Astrocyte of the cerebellum (primary cell): ENCODE measurements at regions not wholly inside any gene's neighbourhood (a gene's known extent, or its start where the extent isn't known, plus 50 kb on each side); places are given as distances from the start of the nearest gene placed in this dataset.

Experiments used
- DNase-seq: peaks from one replicate; pipeline ENCODE4 v3.0.0-alpha.2; 2011; ENCODE audit warnings: low read depth
- H3K4me3 ChIP-seq: 2 replicates; pipeline ENCODE4 v1.5.1; 2011; ENCODE audit warnings: mild to moderate bottlenecking, low read depth, low read length, moderate library complexity
- in situ Hi-C: cut with HindIII; loops from 2 replicates; pipeline ENCODE4 v1.10.0; 2017; ENCODE audit warnings: low sequenced_read_pairs
- TF ChIP-seq, protein P1 (sequence below): IDR thresholded peaks from 2 replicates; pipeline ENCODE4 v1.5.1; 2012; ENCODE audit warnings: low read length, low read depth, moderate library complexity, mild to moderate bottlenecking; ENCODE audit errors: missing control alignments

DNA sequence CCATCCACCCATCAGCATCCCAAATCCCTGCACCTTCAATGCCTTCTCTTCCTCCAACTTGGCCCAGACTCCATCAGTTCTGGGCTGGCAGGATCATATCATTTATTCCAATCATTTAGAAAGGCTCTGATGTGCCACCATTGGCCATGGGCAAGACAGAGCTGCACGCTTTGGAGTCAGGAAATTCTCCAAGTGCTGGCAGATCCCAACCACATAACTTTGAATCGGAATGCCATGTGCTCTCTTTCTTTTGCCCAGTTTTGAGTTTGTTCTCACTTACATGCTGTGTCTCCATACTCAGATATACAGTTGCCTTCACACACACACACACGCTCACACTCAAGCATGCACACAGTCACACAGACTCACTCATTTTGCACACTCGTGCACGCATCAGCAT is 85.7 kb upstream of the GHITM start:
- DNase-seq = no peak
- H3K4me3 ChIP-seq = no peak overlapping the region
- TF ChIP-seq, protein P1, sequence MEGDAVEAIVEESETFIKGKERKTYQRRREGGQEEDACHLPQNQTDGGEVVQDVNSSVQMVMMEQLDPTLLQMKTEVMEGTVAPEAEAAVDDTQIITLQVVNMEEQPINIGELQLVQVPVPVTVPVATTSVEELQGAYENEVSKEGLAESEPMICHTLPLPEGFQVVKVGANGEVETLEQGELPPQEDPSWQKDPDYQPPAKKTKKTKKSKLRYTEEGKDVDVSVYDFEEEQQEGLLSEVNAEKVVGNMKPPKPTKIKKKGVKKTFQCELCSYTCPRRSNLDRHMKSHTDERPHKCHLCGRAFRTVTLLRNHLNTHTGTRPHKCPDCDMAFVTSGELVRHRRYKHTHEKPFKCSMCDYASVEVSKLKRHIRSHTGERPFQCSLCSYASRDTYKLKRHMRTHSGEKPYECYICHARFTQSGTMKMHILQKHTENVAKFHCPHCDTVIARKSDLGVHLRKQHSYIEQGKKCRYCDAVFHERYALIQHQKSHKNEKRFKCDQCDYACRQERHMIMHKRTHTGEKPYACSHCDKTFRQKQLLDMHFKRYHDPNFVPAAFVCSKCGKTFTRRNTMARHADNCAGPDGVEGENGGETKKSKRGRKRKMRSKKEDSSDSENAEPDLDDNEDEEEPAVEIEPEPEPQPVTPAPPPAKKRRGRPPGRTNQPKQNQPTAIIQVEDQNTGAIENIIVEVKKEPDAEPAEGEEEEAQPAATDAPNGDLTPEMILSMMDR = no peak
- in situ Hi-C loops = no loop called here

DNA sequence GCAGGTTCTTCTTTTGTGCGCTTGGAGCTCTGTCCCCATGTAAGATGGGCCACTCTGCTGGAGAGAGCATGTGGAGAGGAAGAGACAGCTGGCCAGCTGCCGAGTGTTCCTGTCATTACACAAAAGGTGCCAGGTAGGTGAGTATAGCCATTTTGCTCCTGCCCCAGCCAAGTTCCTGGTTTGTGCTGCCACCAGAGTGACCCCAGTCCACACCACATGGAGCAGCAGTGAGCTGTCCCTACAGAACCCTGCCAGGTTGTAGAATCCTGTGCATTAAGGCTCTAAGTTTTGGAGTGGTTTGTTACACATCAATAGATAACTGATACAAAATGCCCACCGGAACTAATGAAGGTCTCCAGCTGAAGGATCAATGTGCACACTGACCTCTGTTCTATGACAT is 84.6 kb upstream of the GHITM start:
- no peak for DNase-seq
- in situ Hi-C loops = no loop called here
- H3K4me3 ChIP-seq = no peak overlapping the region
- TF ChIP-seq, protein P1 = no peak

DNA sequence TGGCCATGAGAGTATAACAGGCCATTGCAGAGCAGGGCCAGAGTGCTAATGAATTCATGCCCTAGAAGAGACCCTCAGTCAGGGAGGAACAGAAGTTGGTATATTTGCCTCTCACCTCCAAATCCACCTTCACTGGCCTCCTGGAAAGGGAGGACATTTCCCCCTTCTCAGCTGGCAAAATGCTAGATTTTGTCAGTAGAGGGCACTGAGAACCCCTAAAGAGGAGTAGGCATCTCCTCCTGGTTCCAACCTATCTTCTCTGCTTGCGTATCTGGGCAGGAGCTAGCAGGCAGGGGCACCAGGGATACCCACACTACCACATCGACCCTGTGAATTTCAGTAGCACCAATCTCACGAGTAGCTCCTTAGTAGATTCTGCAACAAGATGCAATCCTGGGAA is 79.8 kb upstream of the GHITM start:
- TF ChIP-seq, protein P1 = no peak
- in situ Hi-C loops = no loop called here
- no peak overlapping the region for H3K4me3 ChIP-seq
- no peak for DNase-seq

DNA sequence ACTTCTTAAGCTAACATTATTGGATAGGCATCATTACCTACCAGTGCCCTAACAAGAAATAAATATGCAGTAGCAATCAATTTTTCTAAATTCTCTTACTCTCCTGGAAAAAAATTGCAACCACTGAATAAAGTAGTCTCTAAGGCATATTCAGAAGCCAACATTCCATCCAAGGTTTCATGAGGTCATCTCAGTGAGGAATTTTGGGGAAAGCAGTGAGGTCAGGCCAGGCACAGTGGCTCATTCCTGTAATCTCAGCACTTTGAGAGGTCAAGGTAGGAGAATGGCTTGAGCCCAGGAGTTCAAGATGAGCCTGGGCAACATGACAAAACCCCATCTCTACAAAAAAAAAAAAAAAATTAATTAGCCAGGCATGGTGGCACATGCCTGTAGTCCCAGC is 75.9 kb upstream of the GHITM start:
- TF ChIP-seq, protein P1 = no peak
- H3K4me3 ChIP-seq = no peak overlapping the region
- in situ Hi-C loops = no loop called here
- no peak for DNase-seq

DNA sequence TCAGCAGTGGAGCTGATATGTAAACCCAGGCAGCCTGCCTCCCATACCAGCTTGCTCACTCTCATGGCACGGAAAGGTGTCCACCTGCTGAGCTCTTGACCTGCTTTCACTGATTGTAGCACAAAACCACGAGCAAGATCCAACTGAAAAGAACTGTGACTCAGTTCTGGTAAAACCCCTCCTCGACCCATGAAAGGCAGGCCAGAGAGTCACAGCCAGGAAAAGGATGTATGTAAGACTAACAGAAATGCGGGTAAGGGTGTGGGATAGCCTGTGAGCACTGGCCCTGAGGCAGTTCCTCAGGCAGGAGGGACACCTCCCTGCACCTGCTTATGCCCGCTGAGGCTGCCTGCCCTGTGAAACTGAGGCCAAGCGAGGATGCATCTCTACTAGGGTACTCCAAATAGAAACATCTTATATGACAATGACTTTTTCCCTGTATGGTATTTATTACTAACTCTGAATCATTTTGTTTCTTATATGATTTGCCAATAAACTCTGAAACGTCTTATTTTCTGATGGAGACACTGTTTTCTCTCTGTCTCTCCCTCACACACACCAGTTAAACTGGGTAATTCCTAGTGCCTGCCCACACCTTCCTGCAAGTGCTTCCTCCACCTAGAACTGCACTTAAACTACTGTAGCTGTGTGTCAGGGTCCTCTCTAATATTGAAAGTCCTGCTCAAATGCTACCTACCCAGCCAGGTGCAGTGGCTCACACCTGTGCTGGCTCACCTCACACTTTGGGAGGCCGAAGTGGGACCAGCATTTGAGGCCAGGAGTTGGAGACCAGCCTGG is 73.3 kb upstream of the GHITM start:
- H3K4me3 ChIP-seq = no peak overlapping the region
- no peak for DNase-seq
- TF ChIP-seq, protein P1 = no peak
- in situ Hi-C loops = no loop called here

DNA sequence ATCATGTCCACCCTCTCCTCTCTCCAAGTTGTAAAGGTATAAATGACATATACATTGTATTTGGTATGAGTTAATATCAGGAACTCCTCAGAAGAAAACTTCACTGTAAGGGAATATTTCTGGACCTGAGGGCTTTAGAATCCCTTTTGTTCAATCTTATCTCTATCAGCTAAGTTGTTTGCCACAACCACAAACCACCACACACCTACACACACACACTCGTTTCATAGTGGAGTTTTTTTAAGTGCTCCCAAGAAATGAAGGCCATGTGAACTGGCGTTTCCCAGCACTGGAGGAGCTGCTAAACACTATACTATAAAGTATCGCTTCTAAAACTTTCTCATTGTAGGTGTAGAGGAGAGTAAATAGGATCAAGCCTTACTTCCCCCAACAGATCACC is 64.8 kb upstream of the GHITM start:
- H3K4me3 ChIP-seq = no peak overlapping the region
- TF ChIP-seq, protein P1 = no peak
- in situ Hi-C loops = no loop called here
- DNase-seq = no peak
